Right lobe of liver (tissue), 4 donors: ENCODE measurements at regions not wholly inside any gene's neighbourhood (a gene's known extent, or its start where the extent isn't known, plus 50 kb on each side); places are given as distances from the start of the nearest gene placed in this dataset.

Experiments used
- POLR2A ChIP-seq: fragments of 450-650 bp; IDR thresholded peaks from one replicate; pipeline ENCODE4 v1.6.1; 2017; ENCODE audit warnings: antibody characterized with exemption, mild to moderate bottlenecking
- TF ChIP-seq, protein P1 (sequence below), 4 donors: fragments of 200-600 bp in 3 of 4; fragments of 450-650 bp in 1 of 4; IDR thresholded peaks; one replicate each; pipeline versions ENCODE4 v1.5.1 to v1.8.0; 2016 to 2022; ENCODE audit warnings: antibody characterized with exemption in 4 of 4, mild to moderate bottlenecking in 2 of 4
- donor health status: DM: no; HTN: no; CAD: no.
- donor health status: DM: no; HTN: no; CAD: no.
- donor health status: DM: no; HTN: yes; CAD: no.

DNA sequence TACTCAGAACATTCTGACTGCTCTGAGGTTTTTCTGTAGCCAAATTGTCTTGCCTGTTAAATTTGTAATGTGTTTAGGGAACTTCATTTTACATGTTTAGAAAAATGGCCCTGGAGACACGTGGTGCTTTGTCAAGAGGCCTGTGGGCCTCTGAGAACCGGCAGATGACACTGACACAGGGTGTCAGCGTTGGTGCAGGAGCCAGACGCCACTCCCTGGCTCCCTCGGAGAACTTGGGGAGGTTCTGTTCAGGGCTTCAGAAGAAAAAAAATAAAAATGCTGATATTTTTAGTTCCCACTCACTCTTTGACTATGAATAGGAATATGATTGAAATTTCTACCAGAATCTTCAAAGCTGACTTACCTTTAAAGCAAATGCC, 190.9 kb upstream of the GATB start:
- TF ChIP-seq POLR2A = no peak
- TF ChIP-seq, protein P1, sequence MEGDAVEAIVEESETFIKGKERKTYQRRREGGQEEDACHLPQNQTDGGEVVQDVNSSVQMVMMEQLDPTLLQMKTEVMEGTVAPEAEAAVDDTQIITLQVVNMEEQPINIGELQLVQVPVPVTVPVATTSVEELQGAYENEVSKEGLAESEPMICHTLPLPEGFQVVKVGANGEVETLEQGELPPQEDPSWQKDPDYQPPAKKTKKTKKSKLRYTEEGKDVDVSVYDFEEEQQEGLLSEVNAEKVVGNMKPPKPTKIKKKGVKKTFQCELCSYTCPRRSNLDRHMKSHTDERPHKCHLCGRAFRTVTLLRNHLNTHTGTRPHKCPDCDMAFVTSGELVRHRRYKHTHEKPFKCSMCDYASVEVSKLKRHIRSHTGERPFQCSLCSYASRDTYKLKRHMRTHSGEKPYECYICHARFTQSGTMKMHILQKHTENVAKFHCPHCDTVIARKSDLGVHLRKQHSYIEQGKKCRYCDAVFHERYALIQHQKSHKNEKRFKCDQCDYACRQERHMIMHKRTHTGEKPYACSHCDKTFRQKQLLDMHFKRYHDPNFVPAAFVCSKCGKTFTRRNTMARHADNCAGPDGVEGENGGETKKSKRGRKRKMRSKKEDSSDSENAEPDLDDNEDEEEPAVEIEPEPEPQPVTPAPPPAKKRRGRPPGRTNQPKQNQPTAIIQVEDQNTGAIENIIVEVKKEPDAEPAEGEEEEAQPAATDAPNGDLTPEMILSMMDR (IDR thresholded peaks at IDR 0.05) = no peak
